ENCODE measurements at regions not wholly inside any gene's neighbourhood (a gene's known extent, or its start where the extent isn't known, plus 50 kb on each side); places are given as distances from the start of the nearest gene placed in this dataset.

DNA sequence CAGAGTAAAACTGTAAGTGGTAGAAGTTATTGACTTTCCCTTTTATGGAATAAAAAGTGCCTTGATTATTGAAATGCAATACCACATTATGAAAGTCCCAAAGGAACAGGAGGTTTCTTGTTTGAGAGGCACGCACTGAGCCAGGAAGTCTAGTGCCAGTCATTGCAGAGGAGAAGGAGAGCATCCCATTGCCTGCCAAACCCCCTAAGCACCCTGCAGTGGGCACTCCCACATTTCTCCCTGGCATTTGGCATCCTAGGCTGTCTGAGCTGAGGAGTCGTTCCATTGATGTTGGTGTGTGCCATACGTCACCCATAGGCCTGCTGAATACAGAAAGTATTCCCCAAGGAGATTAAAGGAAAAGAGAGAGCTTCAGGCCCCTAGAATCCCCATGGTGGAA, 85.7 kb upstream of the MBNL2 start:
- no peak for DNase-seq

GRCh38 chr13:97139691-97140090, 82.4 kb upstream of the MBNL2 start:
- no peak for DNase-seq

- DNase-seq: no peak
These were observed 82.0 kb upstream of the MBNL2 start for GRCh38 chr13:97140131-97140530.

DNA sequence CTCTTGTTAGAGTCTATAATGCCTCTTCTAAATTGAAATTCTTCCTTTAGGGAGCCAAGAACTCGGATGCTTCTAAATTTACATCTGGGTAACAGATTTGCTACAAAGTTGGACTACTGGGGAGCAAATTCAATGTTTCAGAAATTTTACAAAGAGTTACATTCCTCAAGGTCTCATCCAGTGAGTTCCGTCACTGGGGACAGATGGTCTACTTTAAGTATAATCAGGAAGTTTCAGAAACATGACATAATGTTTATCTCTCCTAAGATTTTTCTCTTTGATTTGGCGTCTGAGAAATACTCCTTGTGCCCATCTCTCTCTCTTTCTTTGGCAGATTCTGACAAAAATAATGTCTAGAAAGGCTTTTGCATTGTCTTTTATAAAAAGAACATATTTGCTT, 81.5 kb upstream of the MBNL2 start:
- no peak for DNase-seq

GRCh38 chr13:97141097-97141496, 81.0 kb upstream of the MBNL2 start:
- DNase-seq: no peak

DNA sequence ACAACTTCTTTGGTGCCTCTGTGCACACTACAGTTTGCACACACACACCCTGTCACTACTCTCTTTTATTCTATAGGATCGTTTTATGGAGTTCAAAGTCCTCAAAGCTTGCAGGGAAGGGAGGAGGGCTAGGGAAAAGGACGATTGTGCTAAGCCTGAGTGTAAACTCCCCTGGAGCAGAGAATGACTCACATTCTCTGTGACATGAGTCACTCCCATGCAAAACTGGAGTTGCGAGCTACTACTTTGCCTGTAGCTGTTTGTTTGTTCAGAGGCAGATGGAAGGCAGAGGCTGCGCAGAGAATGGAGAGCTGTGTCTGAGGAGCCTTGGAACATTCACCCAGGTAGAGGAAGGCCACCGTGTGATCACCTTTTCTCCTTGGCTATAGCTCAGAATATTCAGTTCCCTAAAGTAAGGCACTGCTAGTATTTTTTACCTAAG, 80.5 kb upstream of the MBNL2 start:
- DNase-seq: peak; percentile 79

- DNase-seq: peak; percentile 54
These were observed 79.7 kb upstream of the MBNL2 start for GRCh38 chr13:97142452-97142851.

- no peak for DNase-seq
These were observed 77.1 kb upstream of the MBNL2 start for GRCh38 chr13:97145057-97145456.

GRCh38 chr13:97148894-97149293, 73.2 kb upstream of the MBNL2 start:
- no peak for DNase-seq

GRCh38 chr13:97160421-97160820, 61.7 kb upstream of the MBNL2 start:
- no peak for DNase-seq

- no peak for DNase-seq
These were observed 60.4 kb upstream of the MBNL2 start for GRCh38 chr13:97161582-97162231.

- no peak for DNase-seq
These were observed 56.4 kb upstream of the MBNL2 start for GRCh38 chr13:97165502-97166425.

- DNase-seq: no peak
These were observed 51.0 kb upstream of the MBNL2 start for GRCh38 chr13:97171136-97171535.

Data from kidney glomerular epithelial cell (primary cell).